NCI-H1417 treated with DMSO at 0.1 percent for 48 hours (cell line): ENCODE measurements at regions not wholly inside any gene's neighbourhood (a gene's known extent, or its start where the extent isn't known, plus 50 kb on each side); places are given as distances from the start of the nearest gene placed in this dataset.
A peak's percentile ranks its signal among the peaks of the same experiment; 100 is the strongest.
"Not testable (repeated sequence)": the region's sequence is repeated elsewhere in the genome, so short reads cannot be mapped to it uniquely, and the experiment has no call there.

ENCODE experiments used
- DNase-seq: peaks from one replicate; lab custom pipeline; 2025; lab: John Stamatoyannopoulos, UW

GRCh38 chr2:131828164-131828561 is 300.5 kb downstream of the CCDC74A start:
- no peak for DNase-seq

- not testable (repeated sequence) for DNase-seq
Observed at GRCh38 chr2:131828633-131829455, 301.2 kb downstream of the CCDC74A start.

GRCh38 chr2:131829456-131830241 is 302.0 kb downstream of the CCDC74A start:
- not testable (repeated sequence) for DNase-seq

- DNase-seq, result not testable (repeated sequence)
Observed at GRCh38 chr2:131830242-131830945, 302.7 kb downstream of the CCDC74A start.

GRCh38 chr2:131830946-131831310 is 303.2 kb downstream of the CCDC74A start:
- not testable (repeated sequence) for DNase-seq

GRCh38 chr2:131831450-131832208 is 303.9 kb downstream of the CCDC74A start:
- DNase-seq, result not testable (repeated sequence)

- not testable (repeated sequence) for DNase-seq
Observed at GRCh38 chr2:131832209-131832780, 304.6 kb downstream of the CCDC74A start.

GRCh38 chr2:131832917-131833316 is 305.2 kb downstream of the CCDC74A start:
- peak; percentile 14 for DNase-seq

- not testable (repeated sequence) for DNase-seq
Observed at GRCh38 chr2:131833367-131834202, 305.9 kb downstream of the CCDC74A start.

- DNase-seq, result not testable (repeated sequence)
Observed at GRCh38 chr2:131834203-131835020, 306.7 kb downstream of the CCDC74A start.

GRCh38 chr2:131835022-131835421 is 307.3 kb downstream of the CCDC74A start:
- not testable (repeated sequence) for DNase-seq

GRCh38 chr2:131835621-131836091 is 308.0 kb downstream of the CCDC74A start:
- DNase-seq, result no peak

- DNase-seq, result not testable (repeated sequence)
Observed at GRCh38 chr2:131836116-131836515, 308.4 kb downstream of the CCDC74A start.

GRCh38 chr2:131844044-131844443 is 316.4 kb downstream of the CCDC74A start:
- DNase-seq, result not testable (repeated sequence)

GRCh38 chr2:131856202-131856601 is 305.6 kb downstream of the ANKRD30BL start:
- DNase-seq, result not testable (repeated sequence)

- DNase-seq, result not testable (repeated sequence)
Observed at GRCh38 chr2:131858197-131858596, 303.6 kb downstream of the ANKRD30BL start.
